ENCODE measurements at regions not wholly inside any gene's neighbourhood (a gene's known extent, or its start where the extent isn't known, plus 50 kb on each side); places are given as distances from the start of the nearest gene placed in this dataset.

DNA sequence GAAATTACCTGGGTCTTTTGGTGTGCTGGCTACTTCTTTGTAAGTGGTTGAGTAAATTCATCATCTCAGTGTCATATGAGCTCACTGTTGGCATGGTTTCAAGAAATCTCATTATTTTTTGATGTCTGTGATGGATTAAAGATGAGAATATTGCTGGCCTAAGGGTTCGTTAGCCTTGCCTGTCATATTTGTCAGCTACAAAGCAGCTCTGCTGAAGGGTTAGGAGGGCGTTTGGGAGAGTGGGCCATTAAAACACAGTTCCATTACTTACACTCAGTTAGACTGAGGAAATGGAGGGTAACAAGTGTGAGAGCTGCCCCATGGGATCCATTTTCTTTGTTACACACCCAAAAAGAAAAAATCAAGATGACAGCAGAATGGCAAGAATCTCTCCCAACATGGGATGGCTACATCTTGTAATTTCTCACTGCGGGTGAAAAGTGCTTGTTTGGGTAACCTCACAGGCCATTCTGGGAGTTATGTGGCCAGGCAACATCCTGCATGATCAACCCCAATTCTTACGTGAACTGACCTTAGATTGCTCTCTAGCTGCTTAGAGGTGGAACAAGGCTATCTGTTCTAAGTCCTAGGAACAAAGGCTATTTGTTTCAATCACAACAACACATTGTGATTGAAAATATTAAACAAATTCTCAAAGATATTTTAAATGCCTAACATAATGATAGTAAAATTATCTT lies 609.5 kb upstream of the RGMB start:
- Mint-ChIP-seq H3K27me3 (ENCODE audit: insufficient read depth) (no peaks in the 10 kb centered on the region), H3K27ac (no peak overlapping the region), H3K9me3 (no peaks in the 10 kb centered on the region), H3K36me3 (ENCODE audit: low read depth) (no peaks in the 10 kb centered on the region), H3K4me1 (ENCODE audit: low read depth) (no peaks in the 10 kb centered on the region), H3K4me3 (no peak overlapping the region)
- no peak for DNase-seq
- no peak for TF ChIP-seq CTCF (IDR thresholded peaks at IDR 0.05)

GRCh38 chr5:98168871-98169270 lies 604.6 kb upstream of the RGMB start:
- Mint-ChIP-seq H3K36me3 (ENCODE audit: low read depth) (no peaks in the 10 kb centered on the region), H3K4me3 (no peak overlapping the region), H3K27me3 (ENCODE audit: insufficient read depth) (no peaks in the 10 kb centered on the region), H3K9me3 (no peaks in the 10 kb centered on the region), H3K27ac (no peak overlapping the region), H3K4me1 (ENCODE audit: low read depth) (no peaks in the 10 kb centered on the region)
- DNase-seq = no peak
- TF ChIP-seq CTCF (IDR thresholded peaks at IDR 0.05) = no peak

GRCh38 chr5:98170994-98171393 lies 602.5 kb upstream of the RGMB start:
- Mint-ChIP-seq H3K4me3 (no peak overlapping the region), H3K9me3 (no peaks in the 10 kb centered on the region), H3K4me1 (ENCODE audit: low read depth) (no peaks in the 10 kb centered on the region), H3K27me3 (ENCODE audit: insufficient read depth) (no peaks in the 10 kb centered on the region), H3K36me3 (ENCODE audit: low read depth) (no peaks in the 10 kb centered on the region), H3K27ac (no peak overlapping the region)
- no peak for TF ChIP-seq CTCF (IDR thresholded peaks at IDR 0.05)
- no peak for DNase-seq

- H3K4me3 Mint-ChIP-seq = no peak overlapping the region
- peak; percentile 50 for DNase-seq
- H3K4me1 Mint-ChIP-seq (ENCODE audit: low read depth) = no peaks in the 10 kb centered on the region
- no peaks in the 10 kb centered on the region for H3K27me3 Mint-ChIP-seq (ENCODE audit: insufficient read depth)
- no peak for TF ChIP-seq CTCF (IDR thresholded peaks at IDR 0.05)
- no peaks in the 10 kb centered on the region for H3K36me3 Mint-ChIP-seq (ENCODE audit: low read depth)
- no peak overlapping the region for H3K27ac Mint-ChIP-seq
- H3K9me3 Mint-ChIP-seq = no peaks in the 10 kb centered on the region
Observed at GRCh38 chr5:98173334-98173733, 600.1 kb upstream of the RGMB start.

- H3K27me3 Mint-ChIP-seq (ENCODE audit: insufficient read depth) = no peaks in the 10 kb centered on the region
- no peak for TF ChIP-seq CTCF (IDR thresholded peaks at IDR 0.05)
Observed at GRCh38 chr5:98175474-98175873, 598.0 kb upstream of the RGMB start.

More at GRCh38 chr5:98175474-98175873, 598.0 kb upstream of the RGMB start:
- H3K4me1 Mint-ChIP-seq (ENCODE audit: low read depth) = peaks cover 6% of the 10 kb centered on the region; the same call in 1 of the 2 replicates
- no peak overlapping the region for H3K4me3 Mint-ChIP-seq
- no peaks in the 10 kb centered on the region for H3K9me3 Mint-ChIP-seq
- no peaks in the 10 kb centered on the region for H3K36me3 Mint-ChIP-seq (ENCODE audit: low read depth)
- DNase-seq = no peak
- no peak overlapping the region for H3K27ac Mint-ChIP-seq

All from HFFc6 (cell line).